OCI-LY1 (cell line): ENCODE measurements at regions not wholly inside any gene's neighbourhood (a gene's known extent, or its start where the extent isn't known, plus 50 kb on each side); places are given as distances from the start of the nearest gene placed in this dataset.

ENCODE experiments used
- H2AFZ ChIP-seq: fragments of 200-600 bp; sonication (generic), shearing (Covaris generic); 2 replicates; pipeline ENCODE4 v1.6.0; 2014; ENCODE audit warnings: antibody characterized with exemption, mild to moderate bottlenecking, low read length
- H3F3A ChIP-seq: fragments of 200-600 bp; sonication (generic), shearing (Covaris generic); 2 replicates; pipeline ENCODE4 v1.6.0; 2014; ENCODE audit warnings: mild to moderate bottlenecking, antibody characterized with exemption, low read length, moderate library complexity; ENCODE audit not compliant: insufficient read depth
- H3K27ac ChIP-seq: fragments of 200-600 bp; sonication (generic); 2 replicates; pipeline ENCODE4 v1.5.1; 2014; ENCODE audit warnings: low read length, mixed run types, mild to moderate bottlenecking, low read depth; ENCODE audit not compliant: poor library complexity, severe bottlenecking
- H3K27me3 ChIP-seq: fragments of 200-600 bp; sonication (generic); 2 replicates; pipeline ENCODE4 v1.6.0; 2014; ENCODE audit warnings: antibody characterized with exemption, mild to moderate bottlenecking, low read length, moderate library complexity; ENCODE audit not compliant: insufficient read depth
- H3K36me3 ChIP-seq: fragments of 200-600 bp; sonication (generic); 2 replicates; pipeline ENCODE4 v1.6.1; 2014; ENCODE audit warnings: mild to moderate bottlenecking, antibody characterized with exemption, low read length, moderate library complexity, mixed read lengths; ENCODE audit not compliant: insufficient read depth
- H3K4me1 ChIP-seq: fragments of 200-600 bp; sonication (generic); 2 replicates; pipeline ENCODE4 v1.5.1; 2014; ENCODE audit warnings: mild to moderate bottlenecking, low read length, moderate library complexity; ENCODE audit not compliant: insufficient read depth, severe bottlenecking
- H3K4me2 ChIP-seq: fragments of 200-600 bp; sonication (generic), shearing (Covaris generic); 2 replicates; pipeline ENCODE4 v1.6.1; 2014; ENCODE audit warnings: low read length
- H3K4me3 ChIP-seq: fragments of 200-600 bp; sonication (generic); 2 replicates; pipeline ENCODE4 v1.5.1; 2014; ENCODE audit warnings: low read length, low read depth, mild to moderate bottlenecking, mixed read lengths; ENCODE audit not compliant: poor library complexity, severe bottlenecking
- H3K79me2 ChIP-seq: fragments of 200-600 bp; shearing (Covaris generic); 2 replicates; pipeline ENCODE4 v1.6.1; 2016; ENCODE audit warnings: mixed run types, low read length, mixed read lengths; ENCODE audit not compliant: insufficient read depth
- H3K9ac ChIP-seq: fragments of 200-600 bp; sonication (generic), shearing (Covaris generic); 2 replicates; pipeline ENCODE4 v1.6.1; 2014; ENCODE audit warnings: mild to moderate bottlenecking, low read length, mixed read lengths
- H3K9me2 ChIP-seq: fragments of 200-600 bp; sonication (generic), shearing (Covaris generic); 2 replicates; pipeline ENCODE4 v1.6.1; 2014; ENCODE audit warnings: low read depth, mild to moderate bottlenecking, low read length, mixed read lengths
- H3K9me3 ChIP-seq: fragments of 200-600 bp; shearing (Covaris generic); 2 replicates; pipeline ENCODE4 v1.6.1; 2014; ENCODE audit warnings: low read length, mixed read lengths
- H4K20me1 ChIP-seq: fragments of 200-600 bp; sonication (generic), shearing (Covaris generic); 2 replicates; pipeline ENCODE4 v1.6.0; 2016; ENCODE audit warnings: mild to moderate bottlenecking, low read length; ENCODE audit not compliant: insufficient read depth
- EZH2 ChIP-seq: fragments of 200-600 bp; sonication (generic), shearing (Covaris generic); IDR thresholded peaks from 2 replicates; pipeline ENCODE4 v1.8.0; 2017; ENCODE audit warnings: borderline replicate concordance, mixed run types, mild to moderate bottlenecking, antibody characterized with exemption, low read length, moderate library complexity, mixed read lengths
- TF ChIP-seq, protein P1 (sequence below): fragments of 200-600 bp; sonication (generic), shearing (Covaris generic); IDR thresholded peaks from 2 replicates; pipeline ENCODE4 v1.5.1; 2017; ENCODE audit warnings: mild to moderate bottlenecking, antibody characterized with exemption, low read length, moderate library complexity, mixed read lengths

DNA sequence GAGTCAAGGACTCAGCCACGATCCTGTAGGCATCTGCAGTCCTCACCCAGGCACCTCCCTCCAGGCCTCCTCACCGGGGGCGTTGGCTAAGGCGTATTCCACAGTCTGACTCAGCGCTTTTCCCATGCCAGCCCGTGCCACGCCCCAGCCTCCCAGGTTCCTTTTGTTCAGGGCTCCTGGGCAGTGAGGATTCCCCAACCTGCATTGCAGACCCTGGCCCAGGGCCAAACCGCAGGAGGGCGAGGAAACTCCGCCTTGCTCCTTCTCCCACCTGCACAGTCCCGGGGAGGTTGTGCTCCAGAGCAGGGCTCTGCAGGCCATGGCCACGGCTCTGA is 202.8 kb upstream of the CST7 start:
- H3F3A ChIP-seq: no peaks in the 10 kb centered on the region
- H2AFZ ChIP-seq: no peak overlapping the region
- no peak for TF ChIP-seq EZH2
- TF ChIP-seq, protein P1, sequence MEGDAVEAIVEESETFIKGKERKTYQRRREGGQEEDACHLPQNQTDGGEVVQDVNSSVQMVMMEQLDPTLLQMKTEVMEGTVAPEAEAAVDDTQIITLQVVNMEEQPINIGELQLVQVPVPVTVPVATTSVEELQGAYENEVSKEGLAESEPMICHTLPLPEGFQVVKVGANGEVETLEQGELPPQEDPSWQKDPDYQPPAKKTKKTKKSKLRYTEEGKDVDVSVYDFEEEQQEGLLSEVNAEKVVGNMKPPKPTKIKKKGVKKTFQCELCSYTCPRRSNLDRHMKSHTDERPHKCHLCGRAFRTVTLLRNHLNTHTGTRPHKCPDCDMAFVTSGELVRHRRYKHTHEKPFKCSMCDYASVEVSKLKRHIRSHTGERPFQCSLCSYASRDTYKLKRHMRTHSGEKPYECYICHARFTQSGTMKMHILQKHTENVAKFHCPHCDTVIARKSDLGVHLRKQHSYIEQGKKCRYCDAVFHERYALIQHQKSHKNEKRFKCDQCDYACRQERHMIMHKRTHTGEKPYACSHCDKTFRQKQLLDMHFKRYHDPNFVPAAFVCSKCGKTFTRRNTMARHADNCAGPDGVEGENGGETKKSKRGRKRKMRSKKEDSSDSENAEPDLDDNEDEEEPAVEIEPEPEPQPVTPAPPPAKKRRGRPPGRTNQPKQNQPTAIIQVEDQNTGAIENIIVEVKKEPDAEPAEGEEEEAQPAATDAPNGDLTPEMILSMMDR: no peak
- H3K4me2 ChIP-seq: no peak overlapping the region
- no peaks in the 10 kb centered on the region for H3K36me3 ChIP-seq
- no peaks in the 10 kb centered on the region for H3K79me2 ChIP-seq
- H3K9ac ChIP-seq: no peak overlapping the region
- H4K20me1 ChIP-seq: no peaks in the 10 kb centered on the region
- H3K9me2 ChIP-seq: no peaks in the 10 kb centered on the region
- no peaks in the 10 kb centered on the region for H3K4me1 ChIP-seq
- H3K27ac ChIP-seq: no peak overlapping the region
- no peaks in the 10 kb centered on the region for H3K9me3 ChIP-seq
- no peak overlapping the region for H3K4me3 ChIP-seq
- H3K27me3 ChIP-seq: 0 out of 2 replicates have a peak, but pooled peaks cover 6% of the 10 kb centered on the region

DNA sequence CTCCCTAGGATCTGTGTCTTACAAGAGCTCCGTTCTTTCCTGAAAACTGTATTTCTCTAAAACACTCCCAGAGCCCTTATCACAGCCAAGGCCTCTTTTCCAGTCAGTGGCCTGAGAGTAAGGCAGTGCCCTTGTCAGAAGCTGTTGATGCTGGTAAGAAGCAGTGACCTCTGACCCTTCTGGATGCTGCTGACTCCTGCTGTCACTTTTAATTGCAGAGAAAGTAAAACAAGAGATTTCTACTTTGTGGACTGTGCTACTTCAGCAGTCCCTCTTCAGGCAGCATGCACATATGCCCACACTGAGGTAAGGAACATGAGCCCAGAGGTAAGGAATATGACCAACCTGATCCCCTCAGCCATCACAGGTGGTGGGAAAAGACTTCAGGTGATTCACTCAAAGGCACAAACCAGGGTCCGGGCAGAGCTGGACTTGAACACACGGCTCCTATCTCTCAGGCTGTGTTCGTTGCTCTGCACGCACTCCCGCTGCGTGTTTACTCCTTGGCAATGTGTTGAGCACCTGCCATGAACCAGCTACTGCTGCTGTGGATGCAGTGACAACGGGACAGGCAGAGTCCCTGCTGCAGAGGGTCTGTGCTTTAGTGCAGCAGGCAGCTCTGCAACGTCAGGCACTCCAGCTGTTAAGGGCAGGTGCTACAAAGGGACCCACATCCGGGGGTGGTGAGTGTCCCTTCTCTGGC is 201.9 kb upstream of the CST7 start:
- Histone ChIP-seq H3K4me1 (no peaks in the 10 kb centered on the region), H3K27ac (no peak overlapping the region), H3K9ac (no peak overlapping the region), H3F3A (no peaks in the 10 kb centered on the region), H3K79me2 (no peaks in the 10 kb centered on the region), H2AFZ (no peak overlapping the region), H3K36me3 (no peaks in the 10 kb centered on the region), H4K20me1 (no peaks in the 10 kb centered on the region), H3K27me3 (0 out of 2 replicates have a peak, but pooled peaks cover 5% of the 10 kb centered on the region), H3K4me2 (no peak overlapping the region), H3K9me3 (no peaks in the 10 kb centered on the region), H3K9me2 (no peaks in the 10 kb centered on the region), H3K4me3 (no peak overlapping the region)
- TF ChIP-seq EZH2: no peak
- TF ChIP-seq, protein P1: no peak

DNA sequence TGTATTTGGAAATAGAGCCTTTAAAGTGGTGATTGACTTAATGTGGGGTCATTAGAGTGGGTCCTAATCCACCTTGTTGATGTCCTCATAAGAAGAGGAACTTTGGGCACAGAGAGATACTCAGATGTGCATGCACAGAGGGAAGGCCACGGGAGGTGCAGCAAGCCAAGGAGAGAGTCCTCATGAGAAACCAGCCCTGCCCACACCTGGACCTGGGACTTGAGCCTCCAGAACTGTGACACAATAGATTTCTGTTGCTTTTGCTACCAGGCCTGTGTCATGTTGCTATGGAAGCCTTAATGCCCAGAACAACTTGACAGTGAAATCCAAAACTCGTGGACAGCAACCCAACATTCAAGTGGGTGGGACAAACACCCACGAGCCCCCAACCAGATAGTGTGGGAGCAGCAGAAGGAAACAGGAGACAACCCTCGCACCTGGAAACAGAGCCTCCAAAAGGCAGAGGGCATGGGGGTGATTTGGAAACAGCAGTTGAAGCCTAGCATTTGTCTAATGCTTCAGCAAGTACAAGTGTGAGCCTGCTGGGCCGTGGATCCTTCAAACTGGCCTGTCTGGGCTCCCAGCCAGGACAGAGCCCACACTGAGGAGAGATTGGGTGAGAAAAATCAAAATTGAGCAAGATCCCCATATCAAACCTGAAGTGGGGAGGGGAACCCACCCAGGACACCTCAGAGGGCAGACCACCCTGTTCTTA is 201.0 kb upstream of the CST7 start:
- Histone ChIP-seq H2AFZ (no peak overlapping the region), H3K9me2 (no peaks in the 10 kb centered on the region), H3K4me3 (no peak overlapping the region), H3F3A (no peaks in the 10 kb centered on the region), H3K4me1 (no peaks in the 10 kb centered on the region), H3K27me3 (no peaks in the 10 kb centered on the region), H3K36me3 (no peaks in the 10 kb centered on the region), H3K4me2 (no peak overlapping the region), H4K20me1 (no peaks in the 10 kb centered on the region), H3K27ac (no peak overlapping the region), H3K9me3 (no peaks in the 10 kb centered on the region), H3K79me2 (no peaks in the 10 kb centered on the region), H3K9ac (no peak overlapping the region)
- TF ChIP-seq EZH2: no peak
- TF ChIP-seq, protein P1: no peak
